K562 (cell line): ENCODE measurements at regions not wholly inside any gene's neighbourhood (a gene's known extent, or its start where the extent isn't known, plus 50 kb on each side); places are given as distances from the start of the nearest gene placed in this dataset.

Experiments
- ATAC-seq: fragments of 200-7000 bp; cut with Tn5 transposase; 3 replicates; pipeline ENCODE4 v1.9.1; 2020; ENCODE audit warnings: moderate library complexity
- BruUV-seq: library from RNA; stranded (reverse); fragments of 400-500 nt; replicated peaks from 2 replicates; lab custom pipeline; 2021; lab: Mats Ljungman, UMichigan
- CTCF ChIA-PET: fragments of 300-600 bp; formaldehyde crosslinking; extraction: SDS; loops from one replicate; lab custom pipeline; 2021; ENCODE audit warnings: low intra/inter-chr PET ratio; lab: Yijun Ruan, JAX
- POLR2A ChIA-PET: fragments of 300-600, 350-650 bp; sonication (Branson Sonifier 250); formaldehyde crosslinking; extraction: SDS; loops from one replicate; lab custom pipeline; 2021; ENCODE audit warnings: antibody characterized with exemption, inconsistent platforms; lab: Yijun Ruan, JAX
- DNase-seq, 4 experiments: peaks; one replicate each; pipeline versions ENCODE4 v3.0.0 to v3.0.0-alpha.2; 2011 to 2018; ENCODE audit warnings: low spot score in 3 of 4, mixed read lengths in 3 of 4; ENCODE audit errors: extremely low read depth in 1 of 4
- FAIRE-seq: peaks from 2 replicates; lab custom pipeline; 2011; peaks lifted over from hg19 to GRCh38; lab: Jason Lieb, UNC
- H2AFZ ChIP-seq: 2 replicates; pipeline ENCODE4 v1.6.0; 2011; ENCODE audit warnings: low read depth, low read length, control low read depth, inconsistent platforms
- H3K27ac ChIP-seq: fragments of 200-600 bp; 3 replicates; pipeline ENCODE4 v1.8.0; 2011; ENCODE audit warnings: low read depth, mild to moderate bottlenecking, control low read depth, inconsistent platforms, low read length, moderate library complexity, mixed read lengths; ENCODE audit errors: extremely low read depth
- H3K27me3 ChIP-seq, 2 experiments: fragments of 300-600 bp in 1 of 2; 2 replicates in 1 of 2; 3 replicates in 1 of 2; pipeline versions ENCODE4 v1.6.0 to v1.8.0; 2011; ENCODE audit warnings: inconsistent platforms in 2 of 2, low read length in 2 of 2, mild to moderate bottlenecking in 1 of 2, mixed read lengths in 1 of 2, moderate library complexity in 1 of 2; ENCODE audit not compliant: control insufficient read depth in 2 of 2, insufficient read depth in 2 of 2
- H3K36me3 ChIP-seq: fragments of 300-600 bp; 3 replicates; pipeline ENCODE4 v1.8.0; 2011; ENCODE audit warnings: mild to moderate bottlenecking, low read length, inconsistent platforms; ENCODE audit not compliant: control insufficient read depth, insufficient read depth
- H3K4me1 ChIP-seq, 2 experiments: fragments of 200-600 bp in 1 of 2; replicated peaks in 1 of 2; 2 replicates in 1 of 2; 3 replicates in 1 of 2; pipeline versions ENCODE4 v1.5.1 to v1.8.0; 2011; ENCODE audit warnings: inconsistent platforms in 2 of 2, low read length in 2 of 2, mild to moderate bottlenecking in 1 of 2, mixed read lengths in 1 of 2, moderate library complexity in 1 of 2; ENCODE audit not compliant: control insufficient read depth in 2 of 2, insufficient read depth in 2 of 2
- H3K4me2 ChIP-seq: 2 replicates; pipeline ENCODE4 v1.6.1; 2011; ENCODE audit warnings: low read length, control low read depth, inconsistent platforms, mixed read lengths; ENCODE audit not compliant: insufficient read depth
- H3K4me3 ChIP-seq: fragments of 200-600 bp; sonication (generic), shearing (Covaris generic); 2 replicates; pipeline ENCODE4 v1.5.1; 2016; ENCODE audit warnings: control low read depth, inconsistent platforms
- H3K79me2 ChIP-seq: fragments of 200-600 bp; 3 replicates; pipeline ENCODE4 v1.8.0; 2011; ENCODE audit warnings: low read length, inconsistent platforms; ENCODE audit not compliant: control insufficient read depth, insufficient read depth
- H3K9ac ChIP-seq, 2 experiments: 2 replicates each; pipeline versions ENCODE4 v1.6.0 to v1.6.1; 2011; ENCODE audit warnings: low read depth in 2 of 2, low read length in 2 of 2, control low read depth in 1 of 2, inconsistent platforms in 1 of 2, mild to moderate bottlenecking in 1 of 2, mixed read lengths in 1 of 2; ENCODE audit not compliant: insufficient read depth in 1 of 2
- H3K9me1 ChIP-seq: one replicate; pipeline ENCODE4 v1.6.0; 2011; ENCODE audit warnings: inconsistent platforms, mild to moderate bottlenecking, low read length, moderate library complexity; ENCODE audit not compliant: control insufficient read depth, insufficient read depth
- H3K9me3 ChIP-seq: replicated peaks from 2 replicates; pipeline ENCODE4 v1.5.1; 2011; ENCODE audit warnings: low read depth, low read length, inconsistent platforms; ENCODE audit not compliant: control insufficient read depth, insufficient read depth
- H4K20me1 ChIP-seq: replicated peaks from 2 replicates; pipeline ENCODE4 v1.6.1; 2011; ENCODE audit warnings: low read length, inconsistent platforms, mixed read lengths; ENCODE audit not compliant: control insufficient read depth, insufficient read depth
- CBX1 ChIP-seq: sonication (generic); IDR thresholded peaks from 2 replicates; pipeline ENCODE4 v1.6.1; 2016; ENCODE audit warnings: antibody characterized with exemption, low read depth, mild to moderate bottlenecking
- FOXP1 ChIP-seq: sonication (generic); formaldehyde crosslinking; IDR thresholded peaks from 2 replicates; pipeline ENCODE4 v1.8.0; 2022; ENCODE audit warnings: mild to moderate bottlenecking, missing genetic modification reagents
- GATA2 ChIP-seq: sonication (generic); formaldehyde crosslinking; IDR thresholded peaks from 2 replicates; pipeline ENCODE4 v1.4.0; 2020; ENCODE audit warnings: mild to moderate bottlenecking, missing genetic modification reagents
- HNRNPUL1 ChIP-seq: fragments of 200-400 bp; formaldehyde crosslinking; IDR thresholded peaks from 2 replicates; pipeline ENCODE4 v1.6.1; 2017; ENCODE audit warnings: low read length
- PRDM10 ChIP-seq: fragments of 450-650 bp; IDR thresholded peaks from 2 replicates; pipeline ENCODE4 v1.6.1; 2018; ENCODE audit not compliant: partially characterized antibody
- PRPF4 ChIP-seq: fragments of 200-400 bp; formaldehyde crosslinking; IDR thresholded peaks from one replicate; pipeline ENCODE4 v1.6.1; 2017; ENCODE audit warnings: low read length, low read depth, mild to moderate bottlenecking; ENCODE audit not compliant: insufficient read depth, poor library complexity, severe bottlenecking
- PURB ChIP-seq: sonication (generic); formaldehyde crosslinking; IDR thresholded peaks from 2 replicates; pipeline ENCODE4 v1.9.0; 2021; ENCODE audit warnings: low read depth, mild to moderate bottlenecking, missing genetic modification reagents
- SRF ChIP-seq, 2 experiments: fragments of 250-450, 450-650 bp in 1 of 2; sonication (Bioruptor Pico) in 1 of 2; sonication (generic) in 1 of 2; formaldehyde crosslinking; IDR thresholded peaks; 2 replicates each; pipeline versions ENCODE4 v1.5.0 to v1.5.1; 2020 to 2022; ENCODE audit warnings: mild to moderate bottlenecking in 1 of 2, missing genetic modification reagents in 1 of 2
- SRSF1 ChIP-seq: fragments of 200-400 bp; formaldehyde crosslinking; IDR thresholded peaks from 2 replicates; pipeline ENCODE4 v1.6.1; 2017; ENCODE audit warnings: mild to moderate bottlenecking, low read depth, low read length, moderate library complexity
- ZNF24 ChIP-seq: fragments of 450-650 bp; IDR thresholded peaks from 2 replicates; pipeline ENCODE4 v1.6.1; 2016
- WGBS: fragments of 100-300 bp; shearing (Covaris generic); methylation state at CpG from one replicate; pipeline ENCODE4 v1.1.6; 2016; ENCODE audit warnings: low coverage, mixed read lengths; ENCODE audit not compliant: insufficient coverage; ENCODE audit errors: missing lambda C conversion rate; 5-methylcytosine and 5-hydroxymethylcytosine counted together
- in situ Hi-C: fragments of 300-500 bp; cut with MboI; formaldehyde crosslinking; loops from 4 replicates; pipeline ENCODE4 v1.15.0; 2018; ENCODE audit warnings: inconsistent platforms, mixed read lengths
- intact Hi-C: fragments of 100-400 bp; cut with micrococcal nuclease; formaldehyde crosslinking; loops from 2 replicates; pipeline ENCODE4 v1.14.2; 2022
- TF ChIP-seq, protein P1 (sequence below): fragments of 250-450 bp; sonication (Bioruptor Pico); IDR thresholded peaks from 2 replicates; pipeline ENCODE4 v1.6.1; 2021; ENCODE audit warnings: mild to moderate bottlenecking

DNA sequence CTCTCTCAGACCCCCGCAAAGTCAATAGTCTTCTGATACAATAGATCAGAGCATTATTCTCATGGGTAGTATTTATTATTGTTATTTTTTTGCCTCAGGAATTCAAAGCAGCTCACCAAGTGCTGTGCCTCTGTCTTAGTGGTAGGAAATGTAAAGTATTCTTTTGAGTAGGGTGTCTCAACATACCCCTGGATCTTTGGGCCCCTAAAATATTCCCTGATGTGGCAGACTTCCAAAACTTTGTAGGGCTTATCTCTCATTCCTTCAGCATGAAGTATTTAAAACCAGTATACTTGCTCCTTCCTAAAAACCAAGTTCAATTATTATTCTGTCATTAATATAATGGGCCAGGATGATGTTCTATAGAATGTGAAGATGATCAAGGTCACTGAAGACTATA, 115.3 kb upstream of the ZNF827 start:
- FAIRE-seq (no peak), ATAC-seq (no peak), DNase-seq (no peak)
- ChIA-PET POLR2A (no interaction called here), CTCF (no interaction called here)
- no peak overlapping the region for H3K27ac ChIP-seq
- no peak overlapping the region for H3K4me2 ChIP-seq
- H3K36me3 ChIP-seq, result no peaks in the 10 kb centered on the region
- no peaks in the 10 kb centered on the region for H3K9me1 ChIP-seq
- H3K9ac ChIP-seq, result no peak overlapping the region
- intact Hi-C loops (no loop called here), in situ Hi-C loops (no loop called here)
- H3K4me1 ChIP-seq, result no peaks in the 10 kb centered on the region
- BruUV-seq, result no TSS peak
- TF ChIP-seq SRF (CRISPR knock-in tag; IDR thresholded peaks at IDR 0.05), result no peak
- no peak for TF ChIP-seq HNRNPUL1
- TF ChIP-seq, protein P1, sequence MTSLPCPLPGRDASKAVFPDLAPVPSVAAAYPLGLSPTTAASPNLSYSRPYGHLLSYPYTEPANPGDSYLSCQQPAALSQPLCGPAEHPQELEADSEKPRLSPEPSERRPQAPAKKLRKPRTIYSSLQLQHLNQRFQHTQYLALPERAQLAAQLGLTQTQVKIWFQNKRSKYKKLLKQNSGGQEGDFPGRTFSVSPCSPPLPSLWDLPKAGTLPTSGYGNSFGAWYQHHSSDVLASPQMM (CRISPR knock-in tag), result no peak
- no peak for TF ChIP-seq PRDM10
- TF ChIP-seq CBX1, result no peak
- no peak for TF ChIP-seq SRSF1
- TF ChIP-seq GATA2, result no peak
- no peak for TF ChIP-seq PURB
- TF ChIP-seq PRPF4, result no peak
- no peak for TF ChIP-seq FOXP1 (CRISPR knock-in tag)
- TF ChIP-seq ZNF24, result no peak
- H2AFZ ChIP-seq, result no peak overlapping the region
- no peaks in the 10 kb centered on the region for H3K79me2 ChIP-seq
- H3K27me3 ChIP-seq, result no peaks in the 10 kb centered on the region
- H3K4me3 ChIP-seq, result no peak overlapping the region
- H4K20me1 ChIP-seq, result no peaks in the 10 kb centered on the region
- H3K9me3 ChIP-seq, result no peaks in the 10 kb centered on the region
- WGBS, result 0% methylated on average over 1 of the region's 1 CpG
